ENCODE measurements at regions not wholly inside any gene's neighbourhood (a gene's known extent, or its start where the extent isn't known, plus 50 kb on each side); places are given as distances from the start of the nearest gene placed in this dataset.
A peak's percentile ranks its signal among the peaks of the same experiment; 100 is the strongest.
"Not testable (repeated sequence)": the region's sequence is repeated elsewhere in the genome, so short reads cannot be mapped to it uniquely, and the experiment has no call there.

DNA sequence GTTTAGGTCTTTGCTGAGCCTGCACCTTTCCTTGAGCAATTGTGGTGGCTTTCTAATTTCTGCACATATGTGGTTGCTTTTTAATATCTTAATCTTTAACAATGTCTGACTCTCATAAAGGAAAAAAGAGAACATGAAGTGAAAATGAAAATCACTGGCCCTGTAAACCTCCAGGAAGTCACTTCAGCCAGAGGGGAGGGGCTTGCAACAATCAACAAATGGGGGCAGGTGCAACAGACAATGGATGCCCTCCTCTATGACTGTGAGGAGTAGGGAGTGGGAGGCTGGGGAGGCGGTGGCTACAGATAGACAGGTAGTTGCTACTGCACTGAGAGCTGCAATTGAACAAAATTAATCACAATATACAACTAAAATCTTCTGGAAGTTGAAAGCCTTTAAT lies 1377.4 kb downstream of the XPNPEP1 start:
- intact Hi-C loops (cut with micrococcal nuclease; ENCODE audit: unreplicated experiment), result loop anchor here (10.0 kb wide), 1 partner anchor 1921 kb away; no protein-coding TSS in a partner anchor
- in situ Hi-C loops (cut with HindIII; ENCODE audit: low pct_unique_long_range_greater_than_20kb, low sequenced_read_pairs), result no loop called here

DNA sequence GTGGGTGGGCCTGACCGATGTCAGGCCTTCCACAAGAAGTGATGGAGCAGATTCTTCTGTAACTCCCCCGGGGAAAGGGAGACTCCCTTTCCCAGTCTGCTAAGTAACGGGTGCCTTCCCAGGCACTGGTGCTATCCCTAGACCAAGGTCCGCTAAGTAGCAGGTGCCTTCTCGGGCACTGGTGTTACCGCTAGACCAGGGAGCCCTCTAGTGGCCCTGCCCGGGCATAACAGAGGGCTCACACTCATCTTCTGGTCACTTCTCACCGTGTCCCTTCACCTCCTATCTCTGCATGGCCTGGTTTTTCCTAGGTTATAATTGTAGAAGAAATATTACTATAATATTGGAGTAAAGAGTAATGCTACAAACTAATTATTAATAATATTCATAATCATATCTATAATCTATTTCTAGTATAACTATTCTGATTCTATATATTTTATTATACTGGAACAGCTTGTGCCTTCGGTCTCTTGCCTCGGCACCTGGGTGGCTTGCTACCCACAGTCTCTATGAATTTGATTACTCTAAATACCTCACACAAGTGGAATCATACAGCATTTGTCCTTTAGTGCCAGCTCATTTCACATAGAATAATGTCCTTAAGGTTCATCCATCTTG lies 1378.7 kb downstream of the XPNPEP1 start:
- ChIA-PET CTCF (no interaction called here), POLR2A (no interaction called here)
- no peaks in the 10 kb centered on the region for H3K9me3 ChIP-seq (ENCODE audit: control insufficient read depth, insufficient read depth, low read depth, low read length)
- BruUV-seq (replicated peaks), result no TSS peak
- in situ Hi-C loops (cut with HindIII; ENCODE audit: low pct_unique_long_range_greater_than_20kb, low sequenced_read_pairs), result no loop called here
- H3K36me3 ChIP-seq (ENCODE audit: control insufficient read depth, insufficient read depth, low read length), result no peaks in the 10 kb centered on the region
- H3K4me3 ChIP-seq (ENCODE audit: low read depth in 2 of 2, low read length in 2 of 2), result no peak overlapping the region
- DNase-seq (ENCODE audit: low read depth, low spot score), result peak; percentile 50
- H3K4me1 ChIP-seq (ENCODE audit: control insufficient read depth, insufficient read depth, low read length), result no peaks in the 10 kb centered on the region
- H3K27ac ChIP-seq (ENCODE audit: low read length), result no peak overlapping the region
- intact Hi-C loops (cut with micrococcal nuclease; ENCODE audit: unreplicated experiment), result loop anchor here (10.0 kb wide), 1 partner anchor 1920 kb away; no protein-coding TSS in a partner anchor
- no peaks in the 10 kb centered on the region for H3K27me3 ChIP-seq (ENCODE audit: control insufficient read depth, insufficient read depth, low read length)
- no peak for TF ChIP-seq POLR2AphosphoS5 (IDR thresholded peaks at IDR 0.05; ENCODE audit: low read depth, low read length)
- TF ChIP-seq, protein P1, sequence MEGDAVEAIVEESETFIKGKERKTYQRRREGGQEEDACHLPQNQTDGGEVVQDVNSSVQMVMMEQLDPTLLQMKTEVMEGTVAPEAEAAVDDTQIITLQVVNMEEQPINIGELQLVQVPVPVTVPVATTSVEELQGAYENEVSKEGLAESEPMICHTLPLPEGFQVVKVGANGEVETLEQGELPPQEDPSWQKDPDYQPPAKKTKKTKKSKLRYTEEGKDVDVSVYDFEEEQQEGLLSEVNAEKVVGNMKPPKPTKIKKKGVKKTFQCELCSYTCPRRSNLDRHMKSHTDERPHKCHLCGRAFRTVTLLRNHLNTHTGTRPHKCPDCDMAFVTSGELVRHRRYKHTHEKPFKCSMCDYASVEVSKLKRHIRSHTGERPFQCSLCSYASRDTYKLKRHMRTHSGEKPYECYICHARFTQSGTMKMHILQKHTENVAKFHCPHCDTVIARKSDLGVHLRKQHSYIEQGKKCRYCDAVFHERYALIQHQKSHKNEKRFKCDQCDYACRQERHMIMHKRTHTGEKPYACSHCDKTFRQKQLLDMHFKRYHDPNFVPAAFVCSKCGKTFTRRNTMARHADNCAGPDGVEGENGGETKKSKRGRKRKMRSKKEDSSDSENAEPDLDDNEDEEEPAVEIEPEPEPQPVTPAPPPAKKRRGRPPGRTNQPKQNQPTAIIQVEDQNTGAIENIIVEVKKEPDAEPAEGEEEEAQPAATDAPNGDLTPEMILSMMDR (IDR thresholded peaks at IDR 0.05), result peak; percentile 96
- peak; percentile 96 for ATAC-seq

More for the DNA sequence above, 1377.4 kb downstream of the XPNPEP1 start:
- ATAC-seq, result no peak
- no peak overlapping the region for H3K27ac ChIP-seq (ENCODE audit: low read length)
- ChIA-PET POLR2A (no interaction called here), CTCF (no interaction called here)
- no peaks in the 10 kb centered on the region for H3K4me1 ChIP-seq (ENCODE audit: control insufficient read depth, insufficient read depth, low read length)
- no peaks in the 10 kb centered on the region for H3K36me3 ChIP-seq (ENCODE audit: control insufficient read depth, insufficient read depth, low read length)
- H3K27me3 ChIP-seq (ENCODE audit: control insufficient read depth, insufficient read depth, low read length), result no peaks in the 10 kb centered on the region
- no peak for TF ChIP-seq POLR2AphosphoS5 (IDR thresholded peaks at IDR 0.05; ENCODE audit: low read depth, low read length)
- TF ChIP-seq, protein P1 (IDR thresholded peaks at IDR 0.05), result no peak
- TF ChIP-seq SIN3A (IDR thresholded peaks at IDR 0.05; ENCODE audit: borderline replicate concordance, insufficient read depth, low read depth, low read length), result no peak
- no peak for TF ChIP-seq TCF7L2 (IDR thresholded peaks at IDR 0.05; ENCODE audit: low read depth, low read length)
- TF ChIP-seq, protein P2, sequence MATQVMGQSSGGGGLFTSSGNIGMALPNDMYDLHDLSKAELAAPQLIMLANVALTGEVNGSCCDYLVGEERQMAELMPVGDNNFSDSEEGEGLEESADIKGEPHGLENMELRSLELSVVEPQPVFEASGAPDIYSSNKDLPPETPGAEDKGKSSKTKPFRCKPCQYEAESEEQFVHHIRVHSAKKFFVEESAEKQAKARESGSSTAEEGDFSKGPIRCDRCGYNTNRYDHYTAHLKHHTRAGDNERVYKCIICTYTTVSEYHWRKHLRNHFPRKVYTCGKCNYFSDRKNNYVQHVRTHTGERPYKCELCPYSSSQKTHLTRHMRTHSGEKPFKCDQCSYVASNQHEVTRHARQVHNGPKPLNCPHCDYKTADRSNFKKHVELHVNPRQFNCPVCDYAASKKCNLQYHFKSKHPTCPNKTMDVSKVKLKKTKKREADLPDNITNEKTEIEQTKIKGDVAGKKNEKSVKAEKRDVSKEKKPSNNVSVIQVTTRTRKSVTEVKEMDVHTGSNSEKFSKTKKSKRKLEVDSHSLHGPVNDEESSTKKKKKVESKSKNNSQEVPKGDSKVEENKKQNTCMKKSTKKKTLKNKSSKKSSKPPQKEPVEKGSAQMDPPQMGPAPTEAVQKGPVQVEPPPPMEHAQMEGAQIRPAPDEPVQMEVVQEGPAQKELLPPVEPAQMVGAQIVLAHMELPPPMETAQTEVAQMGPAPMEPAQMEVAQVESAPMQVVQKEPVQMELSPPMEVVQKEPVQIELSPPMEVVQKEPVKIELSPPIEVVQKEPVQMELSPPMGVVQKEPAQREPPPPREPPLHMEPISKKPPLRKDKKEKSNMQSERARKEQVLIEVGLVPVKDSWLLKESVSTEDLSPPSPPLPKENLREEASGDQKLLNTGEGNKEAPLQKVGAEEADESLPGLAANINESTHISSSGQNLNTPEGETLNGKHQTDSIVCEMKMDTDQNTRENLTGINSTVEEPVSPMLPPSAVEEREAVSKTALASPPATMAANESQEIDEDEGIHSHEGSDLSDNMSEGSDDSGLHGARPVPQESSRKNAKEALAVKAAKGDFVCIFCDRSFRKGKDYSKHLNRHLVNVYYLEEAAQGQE (IDR thresholded peaks at IDR 0.05; ENCODE audit: insufficient read depth in 1 of 2, low read depth in 2 of 2, low read length in 1 of 2), result no peak
- no peaks in the 10 kb centered on the region for H3K9me3 ChIP-seq (ENCODE audit: control insufficient read depth, insufficient read depth, low read depth, low read length)
- H3K4me3 ChIP-seq (ENCODE audit: low read depth in 2 of 2, low read length in 2 of 2), result no peak overlapping the region
- BruUV-seq (replicated peaks), result no TSS peak
- DNase-seq (ENCODE audit: low read depth, low spot score), result no peak

DNA sequence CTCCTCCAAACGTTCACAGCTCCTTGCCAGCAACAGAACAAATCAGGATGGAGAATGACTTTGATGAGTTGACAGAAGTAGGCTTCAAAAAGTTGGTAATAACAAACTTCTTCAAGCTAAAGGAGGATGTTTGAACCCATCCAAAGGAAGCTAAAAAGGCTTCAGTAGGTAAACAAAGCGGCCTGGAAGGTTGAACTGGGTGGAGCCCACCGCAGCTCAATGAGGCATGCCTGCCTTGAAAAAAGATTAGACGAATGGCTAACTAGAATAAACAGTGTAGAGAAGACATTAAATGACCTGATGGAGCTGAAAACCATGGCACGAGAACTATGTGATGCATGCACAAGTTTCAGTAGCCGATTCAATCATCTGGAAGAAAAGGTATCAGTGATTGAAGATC lies 1369.0 kb upstream of the SORCS1 start:
- intact Hi-C loops (cut with micrococcal nuclease; ENCODE audit: unreplicated experiment); ATAC-seq; H3K4me3 ChIP-seq (ENCODE audit: low read depth in 2 of 2, low read length in 2 of 2); H3K27me3 ChIP-seq (ENCODE audit: control insufficient read depth, insufficient read depth, low read length); CTCF ChIA-PET; in situ Hi-C loops (cut with HindIII; ENCODE audit: low pct_unique_long_range_greater_than_20kb, low sequenced_read_pairs); H3K27ac ChIP-seq (ENCODE audit: low read length); H3K9me3 ChIP-seq (ENCODE audit: control insufficient read depth, insufficient read depth, low read depth, low read length); H3K4me1 ChIP-seq (ENCODE audit: control insufficient read depth, insufficient read depth, low read length); H3K36me3 ChIP-seq (ENCODE audit: control insufficient read depth, insufficient read depth, low read length); DNase-seq (ENCODE audit: low read depth, low spot score); BruUV-seq (replicated peaks): not testable (repeated sequence)
- POLR2A ChIA-PET, result interaction anchor here (0.8 kb wide), 1 partner anchor 1325 kb away, joined by 3 read pairs; no protein-coding TSS in a partner anchor

Data from Panc1 (cell line).